KMS-11 (cell line): ENCODE measurements at regions not wholly inside any gene's neighbourhood (a gene's known extent, or its start where the extent isn't known, plus 50 kb on each side); places are given as distances from the start of the nearest gene placed in this dataset.

Source experiments
- H2AFZ ChIP-seq: fragments of 200-600 bp; sonication (generic); 2 replicates; pipeline ENCODE4 v1.6.1; 2016; ENCODE audit warnings: antibody characterized with exemption, mixed run types, low read depth
- H3K27ac ChIP-seq: fragments of 200-600 bp; sonication (generic); 2 replicates; pipeline ENCODE4 v1.6.1; 2016; ENCODE audit warnings: mild to moderate bottlenecking, mixed run types
- H3K27me3 ChIP-seq: fragments of 200-600 bp; sonication (generic); 2 replicates; pipeline ENCODE4 v1.6.1; 2017; ENCODE audit warnings: mild to moderate bottlenecking, low read depth, mixed run types, moderate library complexity; ENCODE audit not compliant: insufficient read depth
- H3K36me3 ChIP-seq: fragments of 200-600 bp; sonication (generic); 2 replicates; pipeline ENCODE4 v1.6.1; 2017; ENCODE audit warnings: mild to moderate bottlenecking, mixed run types; ENCODE audit not compliant: insufficient read depth
- H3K4me1 ChIP-seq: fragments of 200-600 bp; sonication (generic); 2 replicates; pipeline ENCODE4 v1.6.1; 2016; ENCODE audit warnings: mild to moderate bottlenecking, low read depth, mixed run types; ENCODE audit not compliant: poor library complexity, severe bottlenecking
- H3K4me2 ChIP-seq: fragments of 200-600 bp; sonication (generic); 2 replicates; pipeline ENCODE4 v1.7.0; 2016; ENCODE audit warnings: mild to moderate bottlenecking, mixed run types
- H3K4me3 ChIP-seq: fragments of 200-600 bp; sonication (generic); IDR thresholded peaks from 2 replicates; pipeline ENCODE4 v1.6.1; 2017; ENCODE audit warnings: low read depth, low read length, mixed read lengths; ENCODE audit not compliant: insufficient read depth
- H3K79me2 ChIP-seq: fragments of 200-600 bp; sonication (generic); 2 replicates; pipeline ENCODE4 v1.6.1; 2016; ENCODE audit warnings: low read depth, mixed run types; ENCODE audit not compliant: insufficient read depth
- H3K9ac ChIP-seq: fragments of 200-600 bp; sonication (generic); 2 replicates; pipeline ENCODE4 v1.6.1; 2016; ENCODE audit warnings: mild to moderate bottlenecking, mixed run types
- H4K20me1 ChIP-seq: fragments of 200-600 bp; sonication (generic); 2 replicates; pipeline ENCODE4 v1.6.1; 2016; ENCODE audit warnings: mild to moderate bottlenecking, mixed run types; ENCODE audit not compliant: insufficient read depth
- TF ChIP-seq, protein P1 (sequence below): fragments of 200-600 bp; sonication (generic); conservative IDR thresholded peaks from 2 replicates; pipeline ENCODE4 v1.6.1; 2017; ENCODE audit warnings: low read depth, mild to moderate bottlenecking, antibody characterized with exemption, low read length, moderate library complexity, mixed read lengths

- TF ChIP-seq, protein P1, sequence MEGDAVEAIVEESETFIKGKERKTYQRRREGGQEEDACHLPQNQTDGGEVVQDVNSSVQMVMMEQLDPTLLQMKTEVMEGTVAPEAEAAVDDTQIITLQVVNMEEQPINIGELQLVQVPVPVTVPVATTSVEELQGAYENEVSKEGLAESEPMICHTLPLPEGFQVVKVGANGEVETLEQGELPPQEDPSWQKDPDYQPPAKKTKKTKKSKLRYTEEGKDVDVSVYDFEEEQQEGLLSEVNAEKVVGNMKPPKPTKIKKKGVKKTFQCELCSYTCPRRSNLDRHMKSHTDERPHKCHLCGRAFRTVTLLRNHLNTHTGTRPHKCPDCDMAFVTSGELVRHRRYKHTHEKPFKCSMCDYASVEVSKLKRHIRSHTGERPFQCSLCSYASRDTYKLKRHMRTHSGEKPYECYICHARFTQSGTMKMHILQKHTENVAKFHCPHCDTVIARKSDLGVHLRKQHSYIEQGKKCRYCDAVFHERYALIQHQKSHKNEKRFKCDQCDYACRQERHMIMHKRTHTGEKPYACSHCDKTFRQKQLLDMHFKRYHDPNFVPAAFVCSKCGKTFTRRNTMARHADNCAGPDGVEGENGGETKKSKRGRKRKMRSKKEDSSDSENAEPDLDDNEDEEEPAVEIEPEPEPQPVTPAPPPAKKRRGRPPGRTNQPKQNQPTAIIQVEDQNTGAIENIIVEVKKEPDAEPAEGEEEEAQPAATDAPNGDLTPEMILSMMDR = peak; percentile 17; the same call in 1 of the 2 replicates
- H3K27me3 ChIP-seq = no peaks in the 10 kb centered on the region
These were observed 248.1 kb upstream of the OPRM1 start for GRCh38 chr6:153790876-153791473.

GRCh38 chr6:153790048-153790447 lies 249.0 kb upstream of the OPRM1 start:
- no peak overlapping the region for H2AFZ ChIP-seq
- no peak overlapping the region for H3K4me3 ChIP-seq
- H3K27ac ChIP-seq = no peak overlapping the region
- no peak overlapping the region for H3K9ac ChIP-seq
- H4K20me1 ChIP-seq = no peaks in the 10 kb centered on the region
- H3K4me1 ChIP-seq = no peaks in the 10 kb centered on the region
- no peak overlapping the region for H3K4me2 ChIP-seq
- no peaks in the 10 kb centered on the region for H3K27me3 ChIP-seq
- no peaks in the 10 kb centered on the region for H3K79me2 ChIP-seq
- TF ChIP-seq, protein P1 = no peak
- H3K36me3 ChIP-seq = no peaks in the 10 kb centered on the region

More at GRCh38 chr6:153790876-153791473, 248.1 kb upstream of the OPRM1 start:
- Histone ChIP-seq H3K4me3 (no peak overlapping the region), H3K27ac (no peak overlapping the region), H4K20me1 (no peaks in the 10 kb centered on the region), H3K79me2 (no peaks in the 10 kb centered on the region), H3K36me3 (no peaks in the 10 kb centered on the region), H3K4me2 (no peak overlapping the region), H2AFZ (no peak overlapping the region), H3K4me1 (no peaks in the 10 kb centered on the region), H3K9ac (no peak overlapping the region)

GRCh38 chr6:153787341-153787606 lies 251.8 kb upstream of the OPRM1 start:
- no peak overlapping the region for H3K27ac ChIP-seq
- H3K27me3 ChIP-seq = no peaks in the 10 kb centered on the region
- no peaks in the 10 kb centered on the region for H4K20me1 ChIP-seq
- TF ChIP-seq, protein P1 = no peak
- H3K4me1 ChIP-seq = no peaks in the 10 kb centered on the region
- H3K4me2 ChIP-seq = no peak overlapping the region
- no peak overlapping the region for H2AFZ ChIP-seq
- H3K36me3 ChIP-seq = no peaks in the 10 kb centered on the region
- no peak overlapping the region for H3K4me3 ChIP-seq
- no peak overlapping the region for H3K9ac ChIP-seq
- H3K79me2 ChIP-seq = no peaks in the 10 kb centered on the region

GRCh38 chr6:153781306-153781705 lies 257.7 kb upstream of the OPRM1 start:
- H3K4me1 ChIP-seq = no peaks in the 10 kb centered on the region
- H3K79me2 ChIP-seq = no peaks in the 10 kb centered on the region
- no peak overlapping the region for H3K4me2 ChIP-seq
- H3K4me3 ChIP-seq = no peak overlapping the region
- no peak overlapping the region for H2AFZ ChIP-seq
- no peak overlapping the region for H3K27ac ChIP-seq
- no peaks in the 10 kb centered on the region for H4K20me1 ChIP-seq
- H3K27me3 ChIP-seq = no peaks in the 10 kb centered on the region
- H3K36me3 ChIP-seq = no peaks in the 10 kb centered on the region
- no peak overlapping the region for H3K9ac ChIP-seq
- TF ChIP-seq, protein P1 = no peak
